ENCODE measurements at regions not wholly inside any gene's neighbourhood (a gene's known extent, or its start where the extent isn't known, plus 50 kb on each side); places are given as distances from the start of the nearest gene placed in this dataset.

DNA sequence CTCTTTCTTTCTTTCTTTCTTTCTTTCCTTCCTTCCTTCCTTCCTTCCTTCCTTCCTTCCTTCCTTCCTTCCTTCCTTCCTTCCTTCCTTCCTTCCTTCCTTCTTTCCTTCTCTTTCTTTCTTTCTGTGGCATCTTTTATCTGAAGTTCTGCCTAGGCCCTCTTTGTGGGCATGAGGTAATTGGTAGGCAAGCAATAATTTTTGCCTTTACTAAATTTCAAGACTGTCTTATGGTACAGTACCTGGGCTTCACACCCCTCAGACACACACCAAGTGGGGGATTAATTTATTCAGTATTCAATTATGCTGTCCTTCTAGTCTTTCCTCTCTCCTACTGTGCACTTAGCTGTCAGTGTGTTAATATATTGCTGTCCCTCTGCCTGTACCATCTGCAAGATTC is 155.5 kb downstream of the OXSM start:
- no peaks in the 10 kb centered on the region for H3K27me3 Mint-ChIP-seq (ENCODE audit: insufficient read depth)
- peaks cover 5% of the 10 kb centered on the region; the same call in 1 of the 2 replicates for H3K36me3 Mint-ChIP-seq (ENCODE audit: low read depth)
- H3K4me3 Mint-ChIP-seq: no peak overlapping the region
- H3K4me1 Mint-ChIP-seq (ENCODE audit: low read depth): no peaks in the 10 kb centered on the region
- no peak overlapping the region for H3K27ac Mint-ChIP-seq
- DNase-seq: no peak
- TF ChIP-seq, protein P1, sequence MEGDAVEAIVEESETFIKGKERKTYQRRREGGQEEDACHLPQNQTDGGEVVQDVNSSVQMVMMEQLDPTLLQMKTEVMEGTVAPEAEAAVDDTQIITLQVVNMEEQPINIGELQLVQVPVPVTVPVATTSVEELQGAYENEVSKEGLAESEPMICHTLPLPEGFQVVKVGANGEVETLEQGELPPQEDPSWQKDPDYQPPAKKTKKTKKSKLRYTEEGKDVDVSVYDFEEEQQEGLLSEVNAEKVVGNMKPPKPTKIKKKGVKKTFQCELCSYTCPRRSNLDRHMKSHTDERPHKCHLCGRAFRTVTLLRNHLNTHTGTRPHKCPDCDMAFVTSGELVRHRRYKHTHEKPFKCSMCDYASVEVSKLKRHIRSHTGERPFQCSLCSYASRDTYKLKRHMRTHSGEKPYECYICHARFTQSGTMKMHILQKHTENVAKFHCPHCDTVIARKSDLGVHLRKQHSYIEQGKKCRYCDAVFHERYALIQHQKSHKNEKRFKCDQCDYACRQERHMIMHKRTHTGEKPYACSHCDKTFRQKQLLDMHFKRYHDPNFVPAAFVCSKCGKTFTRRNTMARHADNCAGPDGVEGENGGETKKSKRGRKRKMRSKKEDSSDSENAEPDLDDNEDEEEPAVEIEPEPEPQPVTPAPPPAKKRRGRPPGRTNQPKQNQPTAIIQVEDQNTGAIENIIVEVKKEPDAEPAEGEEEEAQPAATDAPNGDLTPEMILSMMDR (IDR thresholded peaks at IDR 0.05): no peak
- peaks cover 43% of the 10 kb centered on the region for H3K9me3 Mint-ChIP-seq

DNA sequence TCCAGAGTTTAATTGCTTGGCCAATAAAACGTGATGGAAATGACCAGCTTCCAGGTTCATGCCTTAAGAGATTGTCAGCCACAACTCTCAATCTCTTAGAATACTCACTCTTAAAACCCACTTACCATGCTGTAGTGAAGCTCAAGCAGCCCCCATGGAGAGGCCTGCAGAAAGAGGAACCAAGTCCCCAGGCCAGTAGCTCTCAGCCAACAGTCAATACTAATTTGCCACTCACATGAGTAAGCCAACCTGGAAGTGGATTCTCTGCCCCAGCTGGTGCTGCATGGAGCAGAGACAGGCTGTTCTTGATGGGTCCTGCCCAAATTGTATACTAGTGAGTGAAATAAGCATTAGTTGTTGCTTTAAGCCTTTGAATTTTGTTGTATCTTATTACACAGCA is 155.9 kb downstream of the OXSM start:
- H3K27ac Mint-ChIP-seq: no peak overlapping the region
- no peak for DNase-seq
- TF ChIP-seq, protein P1 (IDR thresholded peaks at IDR 0.05): no peak
- peaks cover 5% of the 10 kb centered on the region; the same call in 1 of the 2 replicates for H3K36me3 Mint-ChIP-seq (ENCODE audit: low read depth)
- peaks cover 44% of the 10 kb centered on the region for H3K9me3 Mint-ChIP-seq
- H3K4me3 Mint-ChIP-seq: no peak overlapping the region
- H3K4me1 Mint-ChIP-seq (ENCODE audit: low read depth): no peaks in the 10 kb centered on the region
- no peaks in the 10 kb centered on the region for H3K27me3 Mint-ChIP-seq (ENCODE audit: insufficient read depth)

DNA sequence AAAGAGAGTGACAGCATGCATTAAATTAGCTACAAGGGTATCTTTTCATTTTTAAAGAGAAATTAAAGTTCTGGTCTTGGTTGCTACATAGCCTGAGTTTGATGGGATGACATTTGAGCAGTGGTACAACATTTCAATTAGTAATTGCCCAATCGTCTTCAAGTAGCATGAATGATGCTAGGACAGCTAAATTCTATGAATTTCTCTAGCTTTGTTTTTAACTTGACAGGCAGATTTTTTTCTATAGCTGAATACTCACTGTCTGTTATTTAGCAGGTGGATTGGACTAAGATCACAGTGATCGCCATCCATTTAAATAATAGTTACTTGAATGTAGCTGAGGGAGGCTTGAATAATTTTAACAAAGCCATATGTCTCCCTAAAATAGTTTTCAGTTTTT is 162.2 kb downstream of the OXSM start:
- Mint-ChIP-seq H3K27me3 (ENCODE audit: insufficient read depth) (no peaks in the 10 kb centered on the region), H3K4me3 (no peak overlapping the region), H3K27ac (no peak overlapping the region), H3K9me3 (peaks cover 29% of the 10 kb centered on the region), H3K36me3 (ENCODE audit: low read depth) (no peaks in the 10 kb centered on the region; the same call in 1 of the 2 replicates), H3K4me1 (ENCODE audit: low read depth) (no peaks in the 10 kb centered on the region)
- no peak for DNase-seq
- TF ChIP-seq, protein P1 (IDR thresholded peaks at IDR 0.05): no peak

DNA sequence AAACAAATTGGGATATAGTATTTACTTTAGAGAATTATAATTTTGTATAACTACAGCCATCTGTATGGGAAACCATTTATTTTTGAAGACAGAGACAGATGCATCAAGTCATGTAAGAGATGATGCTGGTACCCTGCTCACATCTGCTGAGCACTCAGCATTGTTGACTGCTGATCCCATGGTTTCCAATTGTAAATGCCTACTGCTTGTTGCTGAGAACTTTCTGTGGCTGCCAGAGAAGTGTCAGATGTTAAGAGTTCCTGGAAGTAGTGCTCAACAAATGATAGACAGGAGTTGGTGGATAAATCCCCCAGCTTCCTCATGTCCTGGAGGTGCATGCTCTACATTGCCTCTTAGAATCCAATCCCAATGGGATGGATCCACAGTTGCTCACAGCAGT is 167.1 kb downstream of the OXSM start:
- DNase-seq: no peak
- Mint-ChIP-seq H3K9me3 (no peaks in the 10 kb centered on the region), H3K27ac (no peak overlapping the region), H3K36me3 (ENCODE audit: low read depth) (no peaks in the 10 kb centered on the region), H3K4me3 (no peak overlapping the region), H3K27me3 (ENCODE audit: insufficient read depth) (no peaks in the 10 kb centered on the region), H3K4me1 (ENCODE audit: low read depth) (no peaks in the 10 kb centered on the region)
- TF ChIP-seq, protein P1 (IDR thresholded peaks at IDR 0.05): no peak

DNA sequence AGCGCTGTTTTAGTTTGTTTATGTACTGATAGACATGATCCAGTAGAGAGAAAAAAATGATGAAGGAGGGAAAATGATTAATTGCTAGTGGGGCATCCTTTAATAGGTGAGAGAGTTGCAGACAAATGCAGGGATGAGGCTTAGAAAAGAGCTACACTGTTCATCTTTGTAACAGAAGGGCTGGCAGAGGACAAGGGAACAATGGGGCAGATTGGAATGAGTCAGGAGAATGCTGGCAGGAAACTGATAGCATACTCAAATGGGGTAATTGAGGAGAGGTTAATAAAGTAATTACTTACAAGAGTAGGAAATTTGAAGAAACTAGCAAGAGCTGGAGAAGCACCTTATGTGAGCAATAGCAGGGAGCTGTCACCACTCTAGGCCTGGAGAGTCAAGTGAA is 170.9 kb downstream of the OXSM start:
- H3K27ac Mint-ChIP-seq: no peak overlapping the region

More for the DNA sequence above, 170.9 kb downstream of the OXSM start:
- Mint-ChIP-seq H3K4me1 (ENCODE audit: low read depth) (no peaks in the 10 kb centered on the region), H3K9me3 (no peaks in the 10 kb centered on the region), H3K27me3 (ENCODE audit: insufficient read depth) (no peaks in the 10 kb centered on the region), H3K36me3 (ENCODE audit: low read depth) (no peaks in the 10 kb centered on the region), H3K4me3 (no peak overlapping the region)
- no peak for DNase-seq
- TF ChIP-seq, protein P1 (IDR thresholded peaks at IDR 0.05): no peak
